IMR-90 (cell line): ENCODE measurements at regions not wholly inside any gene's neighbourhood (a gene's known extent, or its start where the extent isn't known, plus 50 kb on each side); places are given as distances from the start of the nearest gene placed in this dataset.
A peak's percentile ranks its signal among the peaks of the same experiment; 100 is the strongest.

Experiments
- ATAC-seq: fragments of 200-7000 bp; cut with Tn5 transposase; 2 replicates; pipeline ENCODE4 v1.9.1; 2020; ENCODE audit warnings: low read depth, mild to moderate bottlenecking, moderate library complexity
- BruUV-seq: library from RNA; stranded (reverse); fragments of 400-500 nt; replicated peaks from 2 replicates; lab custom pipeline; 2021; lab: Mats Ljungman, UMichigan
- CTCF ChIA-PET: fragments of 300-600 bp; formaldehyde crosslinking; extraction: SDS; loops from one replicate; lab custom pipeline; 2021; ENCODE audit warnings: antibody characterized with exemption; lab: Yijun Ruan, JAX
- POLR2A ChIA-PET: fragments of 300-600 bp; sonication (Branson Sonifier 250); formaldehyde crosslinking; loops from one replicate; lab custom pipeline; 2022; ENCODE audit warnings: antibody characterized with exemption; ENCODE audit not compliant: unreplicated experiment; lab: Charles Lee
- DNase-seq: peaks from one replicate; pipeline ENCODE4 v3.0.0; 2013
- H2AFZ ChIP-seq: replicated peaks from 2 replicates; pipeline ENCODE3; 2013; ENCODE audit warnings: low read length, mild to moderate bottlenecking; ENCODE audit not compliant: poor library complexity
- H2AK5ac ChIP-seq: 2 replicates; pipeline ENCODE4 v1.6.1; 2013; ENCODE audit warnings: low read depth, low read length, inconsistent platforms
- H2AK9ac ChIP-seq: replicated peaks from 2 replicates; pipeline ENCODE3; 2013; ENCODE audit warnings: mild to moderate bottlenecking, low read depth, low read length, moderate library complexity; ENCODE audit not compliant: poor library complexity
- H2BK120ac ChIP-seq: 2 replicates; pipeline ENCODE4 v1.6.1; 2013; ENCODE audit warnings: low read depth, low read length, inconsistent platforms
- H2BK15ac ChIP-seq: 3 replicates; pipeline ENCODE4 v1.6.1; 2013; ENCODE audit warnings: low read depth, low read length, inconsistent platforms
- H2BK20ac ChIP-seq: 2 replicates; pipeline ENCODE4 v1.6.1; 2013; ENCODE audit warnings: low read depth, mild to moderate bottlenecking, inconsistent platforms, low read length, moderate library complexity
- H2BK5ac ChIP-seq: 2 replicates; pipeline ENCODE4 v1.6.1; 2013; ENCODE audit warnings: mild to moderate bottlenecking, low read depth, low read length, inconsistent platforms; ENCODE audit not compliant: poor library complexity, severe bottlenecking
- H3K14ac ChIP-seq: replicated peaks from 2 replicates; pipeline ENCODE4 v1.6.1; 2013; ENCODE audit warnings: low read depth, low read length, inconsistent platforms
- H3K18ac ChIP-seq: 2 replicates; pipeline ENCODE4 v1.6.1; 2013; ENCODE audit warnings: low read depth, low read length, control low read depth
- H3K23ac ChIP-seq: 2 replicates; pipeline ENCODE4 v1.6.1; 2013; ENCODE audit warnings: low read depth, low read length, inconsistent platforms
- H3K27ac ChIP-seq: 2 replicates; pipeline ENCODE4 v1.5.1; 2013; ENCODE audit warnings: mild to moderate bottlenecking, control low read depth, low read length; ENCODE audit not compliant: insufficient read depth
- H3K27me3 ChIP-seq: 2 replicates; pipeline ENCODE4 v1.6.1; 2013; ENCODE audit warnings: low read length; ENCODE audit not compliant: control insufficient read depth, insufficient read depth
- H3K36me3 ChIP-seq: 2 replicates; pipeline ENCODE4 v1.6.1; 2013; ENCODE audit warnings: low read length, mixed read lengths; ENCODE audit not compliant: control insufficient read depth, insufficient read depth
- H3K4ac ChIP-seq: 2 replicates; pipeline ENCODE4 v1.6.1; 2013; ENCODE audit warnings: low read depth, low read length, inconsistent platforms
- H3K4me1 ChIP-seq: 2 replicates; pipeline ENCODE4 v1.6.1; 2013; ENCODE audit warnings: low read length, mixed read lengths; ENCODE audit not compliant: control insufficient read depth, insufficient read depth
- H3K4me2 ChIP-seq: 2 replicates; pipeline ENCODE4 v1.6.1; 2013; ENCODE audit warnings: low read depth, mild to moderate bottlenecking, control low read depth, low read length, moderate library complexity
- H3K4me3 ChIP-seq: 2 replicates; pipeline ENCODE4 v1.5.1; 2013; ENCODE audit warnings: low read depth, mild to moderate bottlenecking, control low read depth, low read length, moderate library complexity; ENCODE audit not compliant: insufficient read depth
- H3K56ac ChIP-seq: 2 replicates; pipeline ENCODE4 v1.6.1; 2013; ENCODE audit warnings: low read length, inconsistent platforms; ENCODE audit not compliant: insufficient read depth; ENCODE audit errors: extremely low read depth
- H3K79me1 ChIP-seq, 2 experiments: 2 replicates each; pipeline ENCODE4 v1.6.1; 2013; ENCODE audit warnings: low read length in 2 of 2, inconsistent platforms in 1 of 2, low read depth in 1 of 2
- H3K9ac ChIP-seq: 2 replicates; pipeline ENCODE4 v1.6.1; 2013; ENCODE audit warnings: low read depth, low read length, control low read depth
- H3K9me1 ChIP-seq: 2 replicates; pipeline ENCODE4 v1.6.1; 2013; ENCODE audit warnings: low read length, inconsistent platforms; ENCODE audit not compliant: insufficient read depth
- H3K9me3 ChIP-seq: 2 replicates; pipeline ENCODE4 v1.6.1; 2013; ENCODE audit warnings: low read length; ENCODE audit not compliant: control insufficient read depth, insufficient read depth
- H4K20me1 ChIP-seq: 2 replicates; pipeline ENCODE4 v1.6.1; 2013; ENCODE audit warnings: low read length, inconsistent platforms; ENCODE audit not compliant: insufficient read depth
- H4K5ac ChIP-seq: 2 replicates; pipeline ENCODE4 v1.6.1; 2013; ENCODE audit warnings: mild to moderate bottlenecking, low read depth, low read length, control low read depth
- H4K8ac ChIP-seq, 2 experiments: 2 replicates each; pipeline ENCODE4 v1.6.1; 2013; ENCODE audit warnings: low read depth in 2 of 2, low read length in 2 of 2, control low read depth in 1 of 2, inconsistent platforms in 1 of 2
- H4K91ac ChIP-seq: 2 replicates; pipeline ENCODE4 v1.6.1; 2013; ENCODE audit warnings: low read depth, low read length, inconsistent platforms; ENCODE audit not compliant: insufficient read depth
- BHLHE40 ChIP-seq: fragments of 150-350 bp; IDR thresholded peaks from 2 replicates; pipeline ENCODE4 v1.6.1; 2016; ENCODE audit warnings: mild to moderate bottlenecking, low read depth, low read length
- CEBPB ChIP-seq: IDR thresholded peaks from 2 replicates; pipeline ENCODE4 v1.6.1; 2012; ENCODE audit warnings: low read depth, low read length, improper control_type of control experiment
- ELK1 ChIP-seq: fragments of 150-350 bp; IDR thresholded peaks from 2 replicates; pipeline ENCODE4 v1.6.1; 2016; ENCODE audit warnings: low read depth, mild to moderate bottlenecking, low read length, moderate library complexity, borderline replicate concordance
- FOS ChIP-seq: fragments of 150-350 bp; IDR thresholded peaks from 2 replicates; pipeline ENCODE4 v1.6.1; 2016; ENCODE audit warnings: low read depth, low read length
- MAFK ChIP-seq: IDR thresholded peaks from 2 replicates; pipeline ENCODE4 v1.6.1; 2012; ENCODE audit warnings: low read depth, low read length, improper control_type of control experiment
- MAZ ChIP-seq: IDR thresholded peaks from 2 replicates; pipeline ENCODE4 v1.6.1; 2012; ENCODE audit warnings: low read depth, mild to moderate bottlenecking, low read length, improper control_type of control experiment, moderate library complexity, borderline replicate concordance
- RCOR1 ChIP-seq: IDR thresholded peaks from 2 replicates; pipeline ENCODE4 v1.6.1; 2012; ENCODE audit warnings: mild to moderate bottlenecking, low read length, improper control_type of control experiment; ENCODE audit not compliant: insufficient replicate concordance
- RFX5 ChIP-seq: IDR thresholded peaks from 2 replicates; pipeline ENCODE4 v1.8.0; 2012; ENCODE audit warnings: low read depth, mild to moderate bottlenecking, low read length, moderate library complexity
- USF2 ChIP-seq: fragments of 150-350 bp; IDR thresholded peaks from 2 replicates; pipeline ENCODE4 v1.6.1; 2017; ENCODE audit warnings: mild to moderate bottlenecking, antibody characterized with exemption, low read length, low read depth
- dilution Hi-C: fragments of 300-500 bp; cut with HindIII; formaldehyde crosslinking; loops from one replicate; pipeline ENCODE4 v1.14.3; 2018; ENCODE audit warnings: low sequenced_read_pairs; ENCODE audit not compliant: unreplicated experiment
- in situ Hi-C: fragments of 300-500 bp; cut with MboI; formaldehyde crosslinking; loops from 3 replicates; pipeline ENCODE4 v1.14.3; 2019; ENCODE audit warnings: low sequenced_read_pairs, inconsistent platforms, mixed read lengths
- intact Hi-C: fragments of 100-400 bp; cut with micrococcal nuclease; formaldehyde crosslinking; loops from 2 replicates; pipeline ENCODE4 v1.10.0; 2022

- H3K9me3 ChIP-seq, result no peaks in the 10 kb centered on the region
- no peak overlapping the region for H2BK5ac ChIP-seq
- H2BK20ac ChIP-seq, result no peak overlapping the region
- no peaks in the 10 kb centered on the region for H3K27me3 ChIP-seq
- DNase-seq, result no peak
- no peaks in the 10 kb centered on the region for H3K79me1 ChIP-seq
- no TSS peak for BruUV-seq
- H3K14ac ChIP-seq, result no peak overlapping the region
- dilution Hi-C loops, result no loop called here
- ATAC-seq, result no peak
- no peak overlapping the region for H3K23ac ChIP-seq
- no peak for TF ChIP-seq FOS
- TF ChIP-seq MAZ, result no peak
- no peak for TF ChIP-seq CEBPB
- TF ChIP-seq ELK1, result no peak
- peak; percentile 95 for TF ChIP-seq MAFK
- TF ChIP-seq RFX5, result no peak
- TF ChIP-seq USF2, result no peak
- TF ChIP-seq RCOR1, result no peak
- no peak for TF ChIP-seq BHLHE40
- H3K4me1 ChIP-seq, result no peaks in the 10 kb centered on the region
- H3K9ac ChIP-seq, result no peak overlapping the region
- intact Hi-C loops, result no loop called here
- no peak overlapping the region for H2AFZ ChIP-seq
- POLR2A ChIA-PET, result no interaction called here
- no peak overlapping the region for H4K91ac ChIP-seq
- H3K4ac ChIP-seq, result no peak overlapping the region
- in situ Hi-C loops, result no loop called here
- no peak overlapping the region for H3K18ac ChIP-seq
- no peak overlapping the region for H2BK120ac ChIP-seq
- no peak overlapping the region for H4K8ac ChIP-seq
- no peak overlapping the region for H2AK9ac ChIP-seq
- no peaks in the 10 kb centered on the region for H3K36me3 ChIP-seq
- H3K9me1 ChIP-seq, result no peaks in the 10 kb centered on the region
- no peak overlapping the region for H3K4me3 ChIP-seq
- no peak overlapping the region for H2BK15ac ChIP-seq
- CTCF ChIA-PET, result interaction anchor here (0.6 kb wide), 1 partner anchor 971 kb away, joined by 3 read pairs; no protein-coding TSS in a partner anchor
- no peak overlapping the region for H3K56ac ChIP-seq
- H2AK5ac ChIP-seq, result no peak overlapping the region
- H4K5ac ChIP-seq, result no peak overlapping the region
- no peak overlapping the region for H3K27ac ChIP-seq
- H3K4me2 ChIP-seq, result no peak overlapping the region
- no peaks in the 10 kb centered on the region for H4K20me1 ChIP-seq
These were observed 549.3 kb downstream of the TBL1XR1 start for GRCh38 chr3:176647987-176648386.
